LNCAP (cell line): ENCODE measurements at regions not wholly inside any gene's neighbourhood (a gene's known extent, or its start where the extent isn't known, plus 50 kb on each side); places are given as distances from the start of the nearest gene placed in this dataset.

Experiments used
- TF ChIP-seq, protein P1 (sequence below): fragments of 450-650 bp; IDR thresholded peaks from 2 replicates; pipeline ENCODE4 v1.5.1; 2017; ENCODE audit warnings: mild to moderate bottlenecking

DNA sequence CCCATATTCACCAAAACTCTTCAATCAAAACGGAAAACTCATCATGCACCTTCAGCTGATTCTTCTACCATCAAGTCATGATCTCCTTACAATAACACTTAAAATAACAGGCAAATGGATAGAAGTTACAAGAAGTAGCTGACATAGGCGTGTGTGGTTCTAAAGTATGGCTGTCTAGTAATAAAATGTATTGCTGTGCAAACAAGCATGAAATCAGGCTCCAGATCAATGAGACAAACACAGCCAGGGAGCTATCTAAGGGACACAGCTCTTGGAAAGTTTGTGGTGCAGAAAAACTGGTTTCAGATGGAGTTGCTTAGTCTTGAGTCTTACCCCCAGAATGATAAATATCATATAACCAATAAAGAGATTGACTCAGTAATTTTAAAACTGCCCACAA is 434.8 kb upstream of the NOX3 start:
- TF ChIP-seq, protein P1, sequence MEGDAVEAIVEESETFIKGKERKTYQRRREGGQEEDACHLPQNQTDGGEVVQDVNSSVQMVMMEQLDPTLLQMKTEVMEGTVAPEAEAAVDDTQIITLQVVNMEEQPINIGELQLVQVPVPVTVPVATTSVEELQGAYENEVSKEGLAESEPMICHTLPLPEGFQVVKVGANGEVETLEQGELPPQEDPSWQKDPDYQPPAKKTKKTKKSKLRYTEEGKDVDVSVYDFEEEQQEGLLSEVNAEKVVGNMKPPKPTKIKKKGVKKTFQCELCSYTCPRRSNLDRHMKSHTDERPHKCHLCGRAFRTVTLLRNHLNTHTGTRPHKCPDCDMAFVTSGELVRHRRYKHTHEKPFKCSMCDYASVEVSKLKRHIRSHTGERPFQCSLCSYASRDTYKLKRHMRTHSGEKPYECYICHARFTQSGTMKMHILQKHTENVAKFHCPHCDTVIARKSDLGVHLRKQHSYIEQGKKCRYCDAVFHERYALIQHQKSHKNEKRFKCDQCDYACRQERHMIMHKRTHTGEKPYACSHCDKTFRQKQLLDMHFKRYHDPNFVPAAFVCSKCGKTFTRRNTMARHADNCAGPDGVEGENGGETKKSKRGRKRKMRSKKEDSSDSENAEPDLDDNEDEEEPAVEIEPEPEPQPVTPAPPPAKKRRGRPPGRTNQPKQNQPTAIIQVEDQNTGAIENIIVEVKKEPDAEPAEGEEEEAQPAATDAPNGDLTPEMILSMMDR = no peak

DNA sequence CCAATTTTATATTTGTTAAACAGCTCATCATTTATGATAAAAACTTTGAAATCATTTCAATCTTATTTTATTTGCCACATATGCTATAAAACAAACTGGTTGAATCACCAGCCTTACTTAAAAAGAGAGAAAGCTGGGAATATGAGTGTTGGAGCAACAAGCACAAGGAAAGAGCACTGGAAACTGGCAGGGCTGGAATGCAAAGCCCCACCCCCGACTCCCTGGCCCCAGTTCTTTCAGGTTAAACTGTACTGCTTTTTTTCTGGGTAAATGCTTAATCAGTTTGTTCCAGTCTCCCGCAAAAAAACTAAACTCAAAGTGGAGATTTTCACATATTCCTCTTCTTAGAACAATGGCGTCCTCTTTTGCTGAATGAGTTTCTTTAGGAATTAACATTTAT is 433.8 kb upstream of the NOX3 start:
- TF ChIP-seq, protein P1 = no peak

DNA sequence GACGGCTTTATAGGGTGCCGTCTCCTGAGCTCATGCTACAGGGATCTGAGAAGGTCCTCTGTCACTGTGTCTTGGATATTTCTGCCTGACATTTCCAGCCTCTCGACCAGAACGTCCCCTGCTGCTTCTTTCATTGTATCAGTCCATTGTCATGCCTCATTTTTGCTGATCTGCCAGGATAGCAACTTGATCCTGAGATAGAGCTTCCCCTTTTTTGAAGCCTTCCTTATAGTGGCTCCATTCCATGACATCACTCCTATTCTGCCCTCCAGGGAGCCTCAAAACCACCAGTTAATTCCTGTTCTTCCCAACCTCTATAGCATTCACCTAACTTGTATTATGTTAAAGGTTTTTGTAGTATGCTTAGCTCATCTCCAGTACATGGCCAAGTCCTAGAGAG is 431.8 kb upstream of the NOX3 start:
- TF ChIP-seq, protein P1 = no peak

DNA sequence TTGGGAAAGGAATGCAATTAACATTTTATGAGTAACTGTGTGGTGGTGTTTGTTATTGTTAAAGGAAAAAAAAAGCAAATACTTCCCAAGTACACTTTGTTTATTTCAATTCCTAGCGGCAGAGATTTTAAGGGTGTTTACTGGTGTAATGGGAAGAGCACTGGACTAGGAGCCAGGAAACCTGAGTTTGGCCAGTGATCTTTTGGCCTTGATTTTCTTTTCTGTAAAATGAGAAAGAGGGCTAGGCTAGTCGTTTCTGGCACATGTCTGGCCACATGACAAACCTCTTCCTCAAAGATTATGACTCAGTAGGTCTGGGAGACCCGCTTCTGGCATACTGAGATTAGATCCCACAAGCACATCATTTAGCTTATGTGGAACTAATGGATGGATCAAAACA is 428.1 kb upstream of the NOX3 start:
- TF ChIP-seq, protein P1 = no peak

DNA sequence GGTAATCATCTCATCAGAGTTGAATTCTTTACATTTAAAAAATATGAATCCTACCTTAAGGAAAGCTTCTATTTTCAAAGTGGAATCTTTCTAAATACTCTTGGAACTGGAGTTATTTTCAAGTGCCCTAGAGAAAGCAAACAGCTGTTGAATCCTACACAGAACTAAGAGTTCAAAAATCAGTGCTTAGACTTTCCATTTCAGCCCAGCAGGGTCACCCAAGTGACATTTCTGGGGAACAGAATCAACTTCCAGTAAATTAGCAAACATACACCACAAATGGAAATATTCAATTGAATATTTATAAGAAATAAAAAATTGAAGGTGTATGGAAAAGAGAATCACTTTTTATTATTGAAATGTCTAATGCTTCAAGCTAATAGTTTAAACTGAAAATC is 427.7 kb upstream of the NOX3 start:
- TF ChIP-seq, protein P1 = no peak

DNA sequence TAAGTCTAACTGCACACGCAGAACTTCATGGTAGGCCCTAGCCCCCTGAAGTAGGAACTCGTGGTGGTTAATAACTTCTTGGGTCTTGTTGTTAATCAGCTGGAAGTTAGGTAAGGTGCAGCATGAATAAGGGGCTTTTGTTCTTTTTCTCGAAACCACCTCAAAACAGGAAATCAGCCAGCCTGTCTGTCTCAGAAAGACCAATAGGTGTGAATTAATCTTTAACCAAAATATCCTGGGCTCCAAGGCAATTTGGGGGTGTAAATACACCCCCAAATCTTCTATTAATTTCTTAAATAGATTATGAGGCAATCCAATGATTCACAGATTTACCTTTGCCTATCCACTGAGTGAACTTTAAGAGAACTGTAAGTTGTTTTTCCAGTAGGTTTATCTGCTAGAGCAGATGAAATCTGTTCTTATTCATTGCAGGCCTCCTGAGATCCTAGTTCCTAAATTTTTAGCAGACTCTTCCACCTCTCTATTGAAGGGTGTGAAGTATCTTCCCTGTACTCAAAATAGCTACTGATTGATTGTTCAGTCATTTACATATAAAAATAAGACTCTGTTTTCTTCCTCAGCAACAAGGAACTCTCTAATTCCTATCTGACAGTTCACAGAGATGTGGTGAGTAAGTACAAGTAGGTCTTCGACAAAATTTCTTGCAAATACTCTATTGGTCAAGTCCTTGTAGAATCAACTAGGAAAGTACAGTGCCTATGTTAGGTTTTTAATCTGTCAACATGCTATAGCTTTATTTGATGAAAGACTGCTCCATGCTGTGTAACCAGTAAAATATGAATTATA is 427.1 kb upstream of the NOX3 start:
- TF ChIP-seq, protein P1 = no peak

DNA sequence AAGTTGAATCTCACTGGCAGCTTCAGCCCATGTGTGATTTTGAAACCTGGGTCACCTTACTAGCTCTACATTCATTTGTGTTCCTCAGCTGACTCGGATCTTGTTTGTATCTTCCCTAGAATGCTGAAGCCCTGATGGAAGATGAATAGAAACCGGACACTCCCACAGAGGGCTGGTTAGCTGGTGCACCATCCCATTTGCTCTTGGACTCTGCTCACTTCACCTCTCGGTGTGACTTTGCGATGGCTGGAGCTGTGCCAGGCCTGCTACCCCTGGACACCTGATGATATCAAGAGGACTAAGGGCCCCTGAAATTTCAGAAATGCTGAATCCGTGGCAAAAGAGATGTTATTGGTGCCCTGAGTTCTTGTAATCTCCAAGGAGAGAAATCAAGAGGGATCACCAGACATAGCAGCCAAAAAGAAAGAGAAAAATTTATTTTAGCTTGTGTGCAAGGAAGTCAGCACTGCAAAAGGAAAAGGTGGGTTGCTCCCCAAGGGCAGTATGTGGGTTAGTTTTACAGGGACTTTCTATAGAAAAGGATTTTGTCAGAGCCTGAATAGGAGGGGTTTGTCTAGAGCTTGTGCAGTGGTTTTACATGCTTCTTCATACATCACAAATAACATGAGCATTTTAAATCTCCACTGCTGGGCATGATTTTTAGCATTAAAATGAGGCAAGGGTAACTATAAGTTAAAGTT is 426.3 kb upstream of the NOX3 start:
- TF ChIP-seq, protein P1 = no peak
